Stimulated activated CD4-positive, alpha-beta T cell treated with anti-CD3 and anti-CD28 coated beads, TNF-alpha, amount 100 ng/mL, for 48 hours (primary cell): ENCODE measurements at regions not wholly inside any gene's neighbourhood (a gene's known extent, or its start where the extent isn't known, plus 50 kb on each side); places are given as distances from the start of the nearest gene placed in this dataset.

Source experiments
- DNase-seq, 3 donors: peaks; one replicate each; pipeline ENCODE4 v3.0.0-alpha.2; 2020; ENCODE audit warnings: low read depth in 3 of 3

DNA sequence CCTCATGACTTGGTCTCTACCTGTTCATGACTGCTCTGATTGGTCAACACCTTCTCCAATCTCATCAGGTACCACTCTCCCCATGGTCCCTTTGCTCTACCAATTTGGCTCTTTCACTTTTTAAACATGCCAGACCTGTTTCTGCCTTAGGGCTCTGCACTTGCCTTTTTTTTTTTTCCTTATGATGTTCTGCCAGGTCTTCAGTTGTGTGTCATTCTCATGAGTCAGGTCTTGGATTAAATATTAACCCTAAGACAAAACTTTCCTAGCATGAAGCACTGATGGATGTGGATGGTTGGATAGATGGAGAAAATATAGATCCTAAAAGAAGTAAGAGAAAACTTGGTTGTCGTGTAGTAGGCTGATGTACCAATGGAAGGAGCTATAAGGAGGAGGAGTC, 219.3 kb downstream of the TTC32 start:
- DNase-seq: no peak

DNA sequence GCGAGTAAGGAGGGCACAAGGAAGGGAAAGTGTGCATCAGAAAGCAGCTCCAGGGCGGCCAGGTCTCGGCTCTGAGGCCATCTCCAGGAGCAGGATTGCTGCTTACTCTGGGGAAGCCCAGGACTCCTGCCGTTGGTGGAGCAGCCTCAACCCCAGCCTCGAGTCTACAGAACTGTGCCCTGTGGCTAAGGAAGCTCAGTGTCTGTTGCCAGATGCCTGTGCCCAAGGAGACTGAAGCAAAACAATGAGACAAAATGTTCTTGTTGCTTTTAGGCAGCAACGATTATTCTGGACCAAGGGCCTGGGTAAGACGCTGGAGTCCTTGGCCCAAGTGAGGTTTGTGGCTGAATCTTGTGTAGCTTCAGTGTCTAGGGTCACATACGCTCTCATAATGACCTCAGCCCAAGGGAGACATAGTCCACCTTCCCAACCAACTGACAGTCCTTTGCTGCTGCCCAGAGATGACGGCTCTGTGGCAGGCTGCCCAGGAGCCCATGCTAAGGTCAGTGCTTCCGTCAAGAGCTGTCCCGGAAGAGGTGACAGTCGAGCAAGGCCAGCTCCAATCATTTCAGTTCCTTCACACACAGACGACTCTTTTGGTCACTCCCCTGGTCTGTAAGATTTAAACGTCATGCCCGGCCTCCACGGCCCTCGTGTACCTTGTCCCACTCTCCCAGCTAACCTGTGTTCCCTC, 223.8 kb downstream of the TTC32 start:
- no peak for DNase-seq

GRCh38 chr2:19677215-19677777, 224.5 kb downstream of the TTC32 start:
- no peak for DNase-seq

- no peak for DNase-seq
Measured at GRCh38 chr2:19676770-19677169, 225.0 kb downstream of the TTC32 start.

DNA sequence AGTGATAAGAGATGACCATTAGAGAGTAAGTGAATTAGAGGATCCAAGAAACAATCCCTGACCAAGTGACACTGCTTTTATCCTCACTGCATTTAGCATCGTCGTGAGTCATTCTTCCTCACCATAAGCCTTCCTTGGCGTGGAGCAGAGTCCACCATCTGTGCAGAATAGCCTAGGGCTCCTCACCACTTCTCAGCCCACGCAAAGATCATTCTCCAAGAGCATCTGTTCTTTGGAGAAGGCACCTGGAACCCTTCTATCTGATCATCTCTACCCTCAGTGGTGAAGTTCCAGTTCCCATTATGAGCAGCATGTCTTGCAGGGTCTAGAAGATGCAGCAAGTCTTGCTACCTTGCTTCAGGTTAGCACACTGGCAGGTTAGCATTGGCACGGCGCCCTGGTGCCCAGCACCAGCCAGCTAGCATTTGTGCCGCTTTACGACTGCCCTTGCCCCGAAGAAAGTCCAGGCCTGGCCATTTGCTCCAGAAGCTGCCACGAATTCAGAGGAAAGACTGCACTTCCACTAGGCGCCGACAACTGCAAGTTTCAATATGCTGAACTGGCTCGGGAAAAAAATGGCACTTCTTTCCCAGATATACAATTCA, 225.8 kb downstream of the TTC32 start:
- no peak for DNase-seq

DNA sequence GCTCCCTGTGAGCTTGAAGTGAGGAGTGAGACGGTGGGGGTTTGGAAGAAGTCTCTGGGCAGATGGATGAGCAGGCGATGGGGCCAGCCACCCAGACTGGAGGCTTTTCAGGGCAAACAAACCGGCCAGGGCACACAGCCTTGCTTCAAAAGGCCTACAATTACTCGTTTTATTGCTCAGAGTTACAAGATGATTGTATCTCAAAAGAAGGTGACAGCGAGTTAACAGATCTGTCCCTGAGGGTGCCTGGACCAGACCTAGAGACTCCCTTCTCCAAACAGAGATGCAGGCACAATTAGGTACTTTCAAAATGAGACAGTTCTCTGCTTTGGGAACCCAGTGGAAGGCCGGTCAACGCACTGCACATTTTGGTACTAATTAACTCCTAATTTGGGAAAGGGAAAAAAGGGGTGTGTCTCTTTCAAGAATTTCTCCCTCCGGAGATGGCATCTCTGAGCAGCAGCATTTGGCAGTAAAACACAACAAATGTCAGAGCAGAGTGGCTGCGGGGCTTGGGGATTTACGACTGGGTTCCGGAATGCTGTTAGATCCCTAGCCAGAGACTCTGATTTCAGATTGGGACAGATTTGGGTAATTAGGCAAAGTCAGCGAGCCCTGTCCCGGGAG, 226.7 kb downstream of the TTC32 start:
- DNase-seq: no peak

DNA sequence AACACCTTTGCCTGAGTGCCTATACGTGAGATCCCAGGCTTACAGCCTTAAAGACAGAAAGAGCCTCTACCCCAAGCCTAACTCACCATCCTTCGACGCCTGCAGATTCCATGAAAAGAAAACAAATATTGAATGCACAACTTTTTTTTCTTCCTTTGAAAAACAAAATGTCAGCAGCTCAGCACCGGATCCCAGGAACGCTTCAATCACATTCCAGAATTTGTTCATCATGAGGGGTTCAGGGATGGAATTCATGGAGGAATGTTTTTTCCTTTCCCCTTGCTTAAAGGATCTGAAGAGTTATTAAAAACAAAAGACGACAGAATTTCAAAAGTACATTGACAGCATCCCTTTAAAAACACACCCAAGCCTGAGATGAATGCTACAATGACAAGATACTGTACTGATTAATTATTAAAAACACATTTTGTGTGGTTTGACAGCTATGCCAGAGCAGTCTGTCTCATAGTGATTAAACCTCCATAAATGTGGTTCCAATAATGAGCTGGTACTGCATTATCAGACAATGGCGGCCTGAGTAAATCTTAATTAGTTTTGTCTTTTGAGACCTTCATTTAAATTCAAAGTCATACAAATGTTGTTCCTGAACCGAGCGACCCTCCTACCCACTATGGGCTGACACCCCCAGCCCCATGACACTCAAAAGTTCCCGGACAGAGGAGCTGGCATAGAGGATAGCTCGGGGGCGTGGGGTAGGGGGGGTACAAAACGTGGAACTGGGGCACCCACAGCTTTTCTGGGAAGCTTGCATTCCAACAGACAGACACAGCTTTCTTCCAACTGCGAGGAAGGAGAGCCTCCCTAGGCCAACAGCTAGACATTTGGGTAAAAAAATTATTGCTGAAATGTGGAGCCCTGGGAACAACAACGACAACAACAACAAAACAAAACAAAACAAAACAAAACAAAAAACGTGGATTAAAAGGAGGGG, 227.5 kb downstream of the TTC32 start:
- DNase-seq: no peak

- no peak for DNase-seq
Measured at GRCh38 chr2:19673213-19673791, 228.5 kb downstream of the TTC32 start.

GRCh38 chr2:19671916-19672315, 229.9 kb downstream of the TTC32 start:
- DNase-seq: no peak

GRCh38 chr2:19671311-19671710, 230.5 kb downstream of the TTC32 start:
- DNase-seq: no peak

GRCh38 chr2:19670303-19670702, 231.5 kb downstream of the TTC32 start:
- no peak for DNase-seq

- no peak for DNase-seq
Measured at GRCh38 chr2:19669559-19669958, 232.2 kb downstream of the TTC32 start.

DNA sequence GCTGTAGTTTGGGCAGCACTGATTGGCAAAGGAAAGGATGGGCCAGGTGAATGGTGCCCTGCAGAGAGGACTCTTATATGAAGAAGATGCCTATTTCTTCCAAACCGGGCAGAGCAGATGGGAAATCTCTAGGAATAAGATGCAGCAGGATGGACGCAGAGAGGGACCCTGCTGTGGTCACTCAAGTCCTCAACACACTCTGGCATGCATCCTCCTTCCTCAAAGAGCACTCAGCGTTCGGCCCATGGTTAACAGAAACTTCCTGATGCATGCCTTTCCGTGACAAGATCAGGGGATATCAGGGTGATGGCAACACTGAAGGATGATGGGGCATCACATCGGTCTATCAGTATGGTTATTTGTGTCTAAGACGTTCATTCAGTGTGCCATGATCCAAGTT, 232.7 kb downstream of the TTC32 start:
- no peak for DNase-seq

GRCh38 chr2:19667536-19667949, 234.2 kb downstream of the TTC32 start:
- DNase-seq: no peak

DNA sequence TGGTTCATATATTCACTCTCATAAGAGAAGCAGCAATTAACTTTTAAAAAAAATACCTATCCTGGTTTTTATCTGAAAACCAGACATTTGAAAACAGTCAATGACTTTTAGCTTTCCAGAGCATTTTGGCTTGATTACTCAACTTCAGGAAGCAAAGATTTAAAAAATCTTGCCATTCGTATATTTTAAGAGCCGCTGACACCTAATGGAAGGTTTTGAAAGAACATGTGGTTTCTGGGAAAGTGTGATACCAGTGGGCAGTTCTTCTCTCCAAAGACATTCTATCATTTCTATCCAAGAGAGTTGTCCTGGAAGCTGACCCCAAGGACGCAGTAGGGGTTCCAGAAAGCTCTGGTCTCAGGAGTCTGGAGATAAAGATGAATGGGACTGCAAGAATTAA, 234.7 kb downstream of the TTC32 start:
- DNase-seq: no peak

GRCh38 chr2:19664646-19665045, 237.1 kb downstream of the TTC32 start:
- DNase-seq: no peak

DNA sequence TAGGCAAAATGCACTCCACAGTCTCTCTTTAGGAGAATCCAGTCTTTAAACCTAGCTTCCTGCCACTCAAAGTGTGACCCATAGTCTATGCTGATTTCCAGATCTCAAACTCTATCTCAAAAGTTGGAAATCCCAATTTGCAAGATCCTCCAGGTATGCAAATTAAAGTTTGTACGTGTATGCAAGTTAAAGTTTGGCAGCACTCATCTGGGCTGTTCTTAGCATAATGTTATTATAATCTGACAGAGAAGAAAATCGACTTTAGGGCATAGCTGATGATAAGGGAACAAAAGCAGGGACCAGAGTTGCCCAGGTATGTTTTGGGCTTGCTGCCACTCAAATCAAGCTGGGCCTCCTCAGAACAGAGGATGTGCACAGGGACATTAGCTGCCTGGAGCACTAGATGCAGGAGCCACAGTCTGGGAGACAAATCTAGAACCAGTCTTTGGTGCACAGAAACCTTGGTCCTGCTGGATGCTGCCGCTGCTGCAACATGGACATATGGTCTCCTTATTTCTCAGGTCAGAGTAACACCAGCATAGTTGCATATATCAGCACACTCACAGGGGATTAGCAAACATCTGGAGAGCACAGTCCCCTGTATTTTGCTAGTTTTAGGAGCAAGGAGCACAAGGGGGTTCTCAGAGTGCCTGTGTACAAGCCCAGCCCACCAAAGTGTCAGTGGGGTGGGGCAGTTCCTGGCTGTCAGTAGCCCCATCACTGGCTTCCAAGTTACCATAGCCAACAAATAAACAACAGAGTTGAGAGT, 242.6 kb downstream of the TTC32 start:
- DNase-seq: no peak

- DNase-seq: no peak
Measured at GRCh38 chr2:19656011-19656410, 245.8 kb downstream of the TTC32 start.

DNA sequence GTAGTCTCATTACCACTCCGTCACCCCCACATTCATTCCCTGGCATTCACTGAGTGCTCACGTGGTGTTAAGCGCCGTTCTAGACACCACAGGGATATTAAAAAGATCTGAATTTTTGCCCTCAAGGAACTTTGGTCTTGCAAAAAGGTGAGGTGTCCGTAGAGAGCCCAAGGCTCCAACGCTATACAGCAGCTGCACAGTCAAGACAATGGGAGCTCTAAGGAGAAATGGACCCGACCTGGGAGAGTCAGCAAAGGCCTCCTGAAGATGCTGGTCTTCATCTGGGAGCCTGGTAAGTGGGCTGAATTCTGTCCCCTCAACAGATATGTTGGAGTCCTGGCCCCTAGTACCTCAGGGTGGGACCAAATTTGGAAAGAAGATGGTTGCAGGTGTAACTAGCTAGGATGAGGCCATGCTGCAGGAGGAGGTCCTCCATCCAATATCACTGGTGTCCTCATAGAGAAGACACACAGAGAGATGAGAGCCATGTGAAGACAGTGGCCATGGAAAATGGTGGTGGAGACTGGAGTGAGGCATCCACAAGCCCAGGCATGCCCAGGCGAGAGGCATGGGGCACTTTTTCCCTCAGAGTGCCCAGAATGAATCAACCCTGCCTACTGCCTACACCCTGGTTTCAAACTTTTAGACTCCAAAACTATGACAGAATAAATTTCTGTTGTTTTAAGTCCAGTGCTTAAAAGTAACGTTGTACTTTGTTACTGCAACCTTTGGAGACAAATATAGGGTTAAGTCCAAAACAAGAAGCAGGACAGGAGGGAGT, 247.3 kb downstream of the TTC32 start:
- no peak for DNase-seq

- DNase-seq: no peak
Measured at GRCh38 chr2:19653509-19653908, 248.3 kb downstream of the TTC32 start.
